ENCODE measurements at regions not wholly inside any gene's neighbourhood (a gene's known extent, or its start where the extent isn't known, plus 50 kb on each side); places are given as distances from the start of the nearest gene placed in this dataset.

DNA sequence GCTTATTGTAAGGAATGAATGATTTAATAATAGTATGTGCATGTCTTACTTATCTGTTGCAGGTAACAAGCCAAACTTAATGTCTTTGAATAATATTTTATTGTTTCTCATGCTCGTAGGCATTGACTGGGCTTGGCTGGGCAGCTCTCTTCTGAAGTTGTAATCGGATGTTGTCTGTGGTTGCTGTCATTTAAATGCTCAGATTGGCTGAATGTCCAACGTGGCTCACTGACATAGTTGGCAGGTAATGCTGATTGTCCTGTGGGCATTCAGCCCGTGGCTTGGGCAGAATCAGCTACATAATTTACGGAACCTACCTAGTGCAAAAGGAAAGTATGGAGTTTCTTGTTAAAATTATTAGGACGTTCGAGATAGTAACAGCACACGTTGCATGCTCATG lies 297.4 kb upstream of the GBE1 start:
- no peak for DNase-seq

DNA sequence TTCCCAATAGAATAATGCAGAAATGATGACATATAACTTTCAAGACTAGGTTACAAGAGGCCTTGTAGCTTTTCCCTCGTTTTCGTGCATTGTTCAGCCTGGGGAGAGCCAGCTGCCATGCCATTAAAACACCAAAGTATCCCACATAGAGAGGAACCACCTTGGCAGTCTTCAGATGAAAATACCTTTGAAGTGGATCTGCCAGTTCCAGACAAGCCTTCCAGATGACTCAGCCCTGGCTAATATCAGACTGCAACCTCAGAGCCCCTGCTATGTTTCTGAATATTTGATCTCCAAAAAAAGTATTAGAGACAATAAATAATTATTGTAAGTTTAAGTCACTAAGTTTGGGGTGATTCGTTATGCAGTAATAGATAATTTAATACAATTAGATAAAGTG lies 294.3 kb upstream of the GBE1 start:
- peak; percentile 43 for DNase-seq

GRCh38 chr3:82054849-82055248 lies 293.4 kb upstream of the GBE1 start:
- DNase-seq = no peak

DNA sequence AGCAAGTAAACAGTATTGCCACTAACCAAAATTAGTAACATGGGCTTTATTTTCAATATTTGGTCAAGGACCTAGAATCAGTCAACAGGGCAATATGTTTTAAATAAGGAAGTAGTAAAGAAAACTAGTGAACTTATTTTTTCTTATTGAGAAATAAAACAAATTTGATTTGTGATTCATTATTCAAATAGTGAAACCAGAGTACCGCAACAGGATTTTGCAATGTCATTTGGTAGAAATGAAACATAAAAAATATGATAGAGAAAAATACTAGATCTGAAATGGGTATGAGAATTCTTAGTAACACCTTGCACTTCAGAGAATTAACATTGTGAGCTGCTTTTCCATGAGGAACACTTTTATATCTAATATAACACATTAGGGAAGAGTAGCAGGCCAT lies 291.8 kb upstream of the GBE1 start:
- DNase-seq = no peak

- no peak for DNase-seq
Observed at GRCh38 chr3:82050382-82050781, 288.9 kb upstream of the GBE1 start.

GRCh38 chr3:82048711-82049110 lies 287.3 kb upstream of the GBE1 start:
- no peak for DNase-seq

DNA sequence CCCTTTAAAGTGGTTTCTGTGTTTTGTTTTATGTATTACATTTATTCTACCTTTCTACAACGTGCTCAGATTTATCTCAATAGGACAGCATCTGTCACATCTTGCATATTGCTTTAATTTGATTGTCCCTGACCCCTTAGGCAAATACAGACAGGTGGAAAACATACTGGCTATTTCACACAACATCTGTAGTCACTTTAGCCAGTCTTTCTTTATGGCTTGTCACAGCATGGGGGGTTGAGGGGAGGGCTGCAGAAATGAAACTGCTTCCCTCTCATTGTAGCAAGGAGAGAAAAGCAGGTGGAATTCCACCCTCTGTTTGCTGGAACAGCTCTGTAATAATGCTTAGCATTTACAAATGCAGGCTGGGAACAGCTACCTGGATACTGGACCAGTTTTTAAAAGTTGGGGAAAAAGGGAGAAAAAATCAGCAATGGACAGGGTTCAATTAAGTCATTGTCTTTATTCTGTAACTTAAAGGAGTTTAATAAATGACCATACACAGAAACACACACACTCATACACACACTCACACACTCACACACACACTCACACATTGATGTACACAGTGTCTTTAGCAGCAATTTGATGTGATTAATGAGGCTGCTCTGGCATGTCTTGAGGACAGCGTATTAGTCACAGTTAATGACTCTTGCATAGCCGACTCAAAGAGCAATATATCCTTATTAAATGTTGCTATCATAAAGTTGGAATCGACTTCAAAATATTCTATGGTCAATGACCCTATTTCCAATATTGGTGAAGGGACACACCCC lies 283.7 kb upstream of the GBE1 start:
- DNase-seq = peak; percentile 36

DNA sequence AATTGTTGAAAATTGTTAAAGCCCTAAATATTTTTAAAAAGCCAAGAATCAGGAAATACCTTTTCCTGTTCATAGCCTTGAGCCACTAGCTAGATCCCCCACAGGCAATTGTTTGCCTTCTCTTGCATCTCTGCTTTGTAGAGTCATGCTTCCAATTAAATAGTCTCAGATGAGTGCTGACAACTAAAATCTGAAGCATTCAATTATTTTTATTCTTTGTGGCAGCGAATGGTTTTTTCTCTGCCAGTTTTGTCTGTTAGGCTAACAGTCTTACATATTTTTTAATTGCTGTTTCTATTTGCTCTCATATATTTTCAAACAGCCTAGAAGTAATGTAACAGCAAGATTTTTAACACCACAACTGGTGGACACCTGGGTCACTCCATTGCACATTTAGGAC lies 277.1 kb upstream of the GBE1 start:
- DNase-seq = no peak

DNA sequence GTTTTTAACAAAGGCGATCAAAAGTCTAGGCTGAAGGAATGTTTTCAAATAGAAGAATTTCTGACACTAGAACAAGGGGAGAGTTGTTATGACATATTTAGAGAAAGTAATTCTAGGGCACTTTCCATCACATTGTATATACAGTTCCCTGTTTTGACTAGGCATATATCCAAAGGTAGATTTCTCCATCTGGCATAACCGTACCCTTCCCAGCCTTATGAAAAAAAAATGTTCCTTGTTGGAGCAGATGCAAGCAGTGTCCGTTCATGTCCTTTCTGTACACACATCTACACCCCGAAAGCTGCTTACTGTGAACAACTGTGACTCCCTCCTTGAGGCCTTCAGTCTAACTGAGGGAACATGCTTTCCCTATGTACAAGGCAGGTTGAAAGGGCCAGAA lies 271.7 kb upstream of the GBE1 start:
- DNase-seq = no peak

DNA sequence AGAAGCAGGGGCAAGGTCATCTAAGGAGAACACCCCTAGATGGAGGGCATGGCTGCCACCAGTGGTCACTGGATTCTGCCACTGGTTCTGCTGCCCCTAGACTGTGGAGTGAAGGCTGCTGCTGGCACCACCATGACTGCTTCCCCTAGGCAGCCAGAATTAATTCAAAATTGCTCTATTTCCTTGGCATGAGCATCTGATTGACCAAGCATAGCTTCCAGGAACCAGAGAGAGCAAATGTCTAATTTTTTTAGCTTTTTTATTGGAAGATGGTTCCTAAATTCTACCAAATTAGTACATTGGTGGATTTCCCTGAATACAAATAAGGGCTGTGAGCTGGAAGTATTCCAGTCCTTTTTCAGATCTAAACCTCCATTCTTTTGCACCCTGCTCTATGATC lies 270.2 kb upstream of the GBE1 start:
- no peak for DNase-seq

DNA sequence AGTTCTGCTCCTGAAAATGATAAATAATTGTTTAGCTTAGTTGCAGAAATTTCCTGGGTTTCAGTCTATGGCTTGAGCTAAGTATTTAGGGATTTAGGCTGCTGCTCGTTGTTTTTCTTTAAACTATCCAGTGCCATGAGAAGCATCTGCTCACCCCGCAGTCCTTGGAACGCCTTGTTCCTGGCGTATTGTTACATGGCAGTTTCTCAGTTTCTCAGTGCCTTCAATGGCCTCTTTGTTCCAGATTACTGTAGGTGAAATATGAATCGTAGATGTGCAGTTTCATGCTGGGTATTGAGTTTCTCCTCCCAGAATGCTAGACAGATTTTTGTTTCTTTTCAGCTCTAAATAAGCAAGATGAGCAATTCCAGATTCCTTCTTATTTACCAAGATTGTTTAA lies 269.5 kb upstream of the GBE1 start:
- no peak for DNase-seq

- no peak for DNase-seq
Observed at GRCh38 chr3:82022836-82023235, 261.4 kb upstream of the GBE1 start.

DNA sequence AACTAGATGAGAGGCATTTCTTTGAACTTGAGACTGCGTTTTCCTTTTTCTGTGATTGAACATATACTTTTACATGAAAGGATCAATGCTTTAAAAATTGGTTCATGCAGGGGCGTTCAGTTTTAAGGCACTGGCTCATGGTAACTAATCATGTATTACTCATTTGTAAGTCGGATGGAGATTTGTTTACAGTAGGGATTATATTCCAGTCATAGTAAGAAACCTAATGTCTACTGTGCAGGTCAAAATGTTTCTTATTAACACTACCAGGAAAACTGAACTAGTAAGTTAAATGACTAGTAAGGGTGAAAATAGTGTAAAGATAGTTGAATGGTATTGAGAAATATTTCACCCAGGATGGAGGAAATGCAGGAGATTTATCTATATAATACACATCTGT lies 258.8 kb upstream of the GBE1 start:
- no peak for DNase-seq

- no peak for DNase-seq
Observed at GRCh38 chr3:82015241-82015640, 253.8 kb upstream of the GBE1 start.

DNA sequence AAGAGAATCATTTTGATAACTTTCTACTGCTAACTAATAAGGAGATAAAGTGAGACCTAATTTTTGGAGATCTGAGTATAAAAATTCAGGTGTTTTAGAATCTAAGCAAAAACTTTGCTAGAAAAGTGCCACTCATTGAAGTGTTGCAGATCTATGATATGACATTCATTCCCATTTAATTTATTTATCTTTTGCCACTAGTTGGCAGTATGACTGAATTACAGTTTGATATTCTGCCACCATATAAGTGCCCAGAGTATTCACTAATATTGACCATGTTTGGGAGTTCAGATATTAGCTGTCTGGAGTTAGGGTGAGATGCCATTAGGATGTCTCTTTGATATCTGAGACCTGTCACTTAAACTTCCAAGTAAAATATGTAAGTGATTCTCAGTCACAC lies 251.3 kb upstream of the GBE1 start:
- DNase-seq = no peak

DNA sequence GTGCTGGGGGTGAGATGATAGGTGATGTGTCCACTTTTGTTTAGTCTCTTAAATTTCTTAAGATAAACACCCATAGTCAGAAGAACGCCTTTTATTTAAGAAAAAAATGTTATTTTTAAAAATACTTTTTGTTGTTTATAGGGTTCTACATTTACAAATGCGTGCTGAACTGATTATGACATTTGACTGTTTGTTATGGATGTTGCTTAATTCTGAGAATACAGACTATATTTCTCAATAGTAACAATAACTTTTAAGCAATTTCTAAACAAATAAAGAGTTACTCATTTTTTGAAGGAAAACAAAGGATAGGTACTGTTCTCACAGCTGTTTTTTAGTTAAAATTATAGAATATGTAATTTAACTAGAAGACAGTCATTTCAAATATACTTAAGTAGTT lies 249.9 kb upstream of the GBE1 start:
- no peak for DNase-seq

DNA sequence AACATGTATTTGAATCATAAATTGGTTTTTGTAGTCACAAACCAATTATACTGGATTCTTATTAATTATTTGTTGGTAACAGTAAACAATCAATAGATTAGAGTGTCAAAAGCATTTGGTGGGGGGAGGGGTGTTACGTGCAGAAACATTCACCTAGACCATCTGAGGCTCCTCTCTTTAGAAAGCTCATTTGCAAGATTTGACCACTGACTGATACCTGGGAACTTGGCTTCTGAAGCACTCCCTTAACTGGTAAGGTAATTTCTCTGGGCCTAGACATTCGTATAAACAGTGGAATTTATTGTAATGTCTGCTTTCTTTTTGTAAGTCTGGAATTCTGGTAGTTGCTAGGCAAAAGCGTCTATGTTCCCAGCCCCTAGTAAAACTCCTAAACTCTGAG lies 243.8 kb upstream of the GBE1 start:
- no peak for DNase-seq

- DNase-seq = no peak
Observed at GRCh38 chr3:82004266-82004665, 242.8 kb upstream of the GBE1 start.

DNA sequence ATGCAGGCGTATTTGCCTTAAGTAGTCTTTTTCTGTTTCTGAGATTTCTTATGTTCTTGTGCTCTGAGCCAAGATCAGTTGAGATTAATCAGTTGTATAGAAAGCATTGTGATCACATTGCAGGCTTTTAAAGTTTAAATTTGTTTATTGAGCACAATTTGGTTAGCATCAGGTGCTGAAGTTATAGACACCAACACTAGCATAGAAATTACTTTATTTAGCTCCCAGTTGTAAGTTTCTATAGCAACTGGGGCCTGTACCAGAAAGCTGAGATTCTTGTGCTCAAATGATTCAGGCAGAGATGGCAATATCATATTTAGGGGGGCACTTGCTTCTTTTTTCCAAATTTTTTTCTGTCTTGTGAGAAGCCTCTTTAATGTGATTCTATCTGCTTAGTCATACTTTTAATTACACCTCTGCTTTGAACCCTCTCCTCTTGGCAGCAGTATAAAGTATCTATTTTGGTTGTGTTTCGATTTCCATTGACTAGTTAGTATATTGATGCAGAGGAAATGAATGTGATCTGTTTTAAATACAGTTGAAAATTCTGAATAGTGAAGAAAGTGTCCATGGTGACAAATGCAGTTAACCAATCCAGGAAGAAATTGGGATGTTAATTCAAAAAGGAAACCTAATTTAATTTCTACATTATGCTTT lies 241.7 kb upstream of the GBE1 start:
- DNase-seq = no peak

DNA sequence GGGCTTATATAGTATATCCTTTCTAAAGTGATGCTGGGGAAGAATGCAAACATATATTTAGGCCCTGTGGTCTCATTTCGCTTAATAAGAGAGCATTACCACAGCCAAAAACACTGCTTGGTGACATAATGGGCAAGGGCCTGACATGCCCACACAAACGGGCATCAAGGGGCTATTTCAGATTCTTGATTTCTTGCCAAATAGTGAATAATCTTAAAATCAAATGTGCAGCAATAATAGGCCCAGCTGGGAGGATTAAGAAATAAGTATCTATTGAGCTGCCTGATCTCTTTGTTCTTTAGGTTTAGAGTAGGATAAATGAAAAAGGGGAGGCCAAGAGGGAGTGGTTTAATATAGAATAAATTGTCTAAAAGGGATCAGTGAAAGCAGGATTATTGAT lies 241.0 kb upstream of the GBE1 start:
- DNase-seq = peak; percentile 90

DNA sequence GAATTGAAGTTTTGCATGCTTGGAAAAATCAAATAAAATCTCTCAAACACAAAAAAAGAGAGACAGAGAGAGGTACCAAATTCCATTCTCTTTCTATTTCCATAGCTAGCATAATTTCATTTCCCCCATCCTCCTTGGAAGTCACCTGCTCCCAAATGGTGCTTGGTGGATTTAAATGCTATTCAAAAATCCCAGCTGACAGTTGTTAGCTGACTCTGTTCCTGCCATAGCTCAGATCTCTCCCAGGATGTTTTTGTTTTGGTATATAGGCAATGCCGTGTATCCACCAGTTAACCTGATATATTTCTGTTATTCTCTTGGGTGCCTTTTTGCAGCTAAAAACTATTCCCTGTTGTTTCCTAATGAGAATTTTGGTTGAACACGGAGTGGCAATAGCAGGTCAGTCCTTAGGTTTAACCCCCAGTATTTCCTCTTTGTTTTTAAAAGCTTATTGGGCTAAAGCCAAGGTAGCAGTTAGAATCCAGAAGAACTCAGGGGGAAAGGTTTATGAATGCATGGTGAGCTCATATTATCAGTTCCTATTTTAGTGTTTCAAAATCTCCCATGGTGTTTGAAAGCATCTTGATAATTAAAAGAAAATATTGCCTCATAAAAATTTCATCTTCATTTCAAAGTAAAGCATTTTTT lies 240.0 kb upstream of the GBE1 start:
- DNase-seq = no peak

- peak; percentile 67 for DNase-seq
Observed at GRCh38 chr3:82000773-82001172, 239.3 kb upstream of the GBE1 start.

- no peak for DNase-seq
Observed at GRCh38 chr3:82000350-82000749, 238.9 kb upstream of the GBE1 start.

GRCh38 chr3:81998907-81999306 lies 237.5 kb upstream of the GBE1 start:
- no peak for DNase-seq

Data from NCI-H524 treated with DMSO at 0.1 percent for 48 hours (cell line).